Stimulated activated CD4-positive, alpha-beta T cell treated with anti-CD3 and anti-CD28 coated beads, Interleukin-2, amount 100 ng/mL, for 24 hours (primary cell): ENCODE measurements at regions not wholly inside any gene's neighbourhood (a gene's known extent, or its start where the extent isn't known, plus 50 kb on each side); places are given as distances from the start of the nearest gene placed in this dataset.

ENCODE experiments used
- DNase-seq, 2 donors: peaks; one replicate each; pipeline ENCODE4 v3.0.0-alpha.2; 2020

DNA sequence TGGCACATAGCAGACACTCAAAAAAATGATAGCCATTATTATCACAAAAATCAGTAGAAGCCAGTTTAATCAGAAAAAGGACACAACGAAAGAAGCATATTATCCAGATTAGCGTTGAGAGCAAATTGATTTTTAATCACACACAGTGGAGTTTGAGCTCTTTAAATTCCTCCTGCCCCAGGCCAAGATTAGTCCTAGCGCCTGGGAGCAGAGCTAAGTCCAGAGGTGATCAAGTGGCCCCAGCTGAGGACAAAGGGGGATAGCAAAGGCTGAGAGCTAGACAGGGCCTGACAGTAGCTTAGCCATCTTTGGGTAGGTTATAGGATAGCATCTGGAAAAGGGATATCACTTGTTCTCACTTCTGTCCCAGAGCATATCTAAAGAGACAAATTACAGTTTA lies 133.6 kb downstream of the NXPE2 start:
- DNase-seq = no peak

DNA sequence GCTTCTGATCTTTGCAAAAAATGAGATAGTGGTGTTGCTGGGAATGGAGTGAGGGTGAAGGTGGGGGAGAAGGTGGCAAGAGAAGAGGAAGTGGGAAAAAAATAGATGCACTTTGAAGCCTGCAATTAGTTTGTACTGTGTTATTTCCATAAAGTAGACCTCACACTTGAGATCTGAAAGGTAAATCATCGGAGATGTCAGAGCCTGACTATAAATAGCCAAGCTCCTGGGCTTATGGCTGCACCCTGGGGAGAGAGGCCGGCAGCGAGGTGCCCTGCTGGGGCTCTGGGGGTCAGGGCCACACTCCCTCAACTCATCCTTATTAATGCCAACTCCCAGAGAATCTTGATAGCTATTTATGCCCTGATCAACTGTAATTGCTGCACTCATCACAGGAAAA lies 134.4 kb downstream of the NXPE2 start:
- DNase-seq = no peak

GRCh38 chr11:114813189-114813718 lies 134.9 kb downstream of the NXPE2 start:
- no peak for DNase-seq

DNA sequence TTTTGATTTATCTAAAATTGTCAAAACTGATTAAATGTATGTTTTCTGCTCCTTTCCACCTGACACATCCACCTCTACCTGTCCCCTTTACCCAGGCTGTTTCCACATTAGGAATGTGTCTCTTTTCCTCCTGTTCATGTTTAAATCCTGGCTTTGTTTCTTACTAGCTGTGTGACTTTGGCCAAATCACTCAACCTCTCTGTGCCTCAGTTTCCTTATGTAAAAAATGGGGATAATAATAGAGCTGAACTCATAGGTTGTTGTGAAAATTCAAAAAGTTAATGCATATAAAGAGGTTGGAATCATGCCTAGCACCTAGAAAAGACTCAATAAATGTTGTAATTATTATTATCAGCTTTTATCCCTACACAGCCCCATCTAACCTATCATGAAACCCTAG lies 136.8 kb downstream of the NXPE2 start:
- DNase-seq = no peak

- DNase-seq = no peak
Observed at GRCh38 chr11:114815761-114816160, 137.4 kb downstream of the NXPE2 start.

- no peak for DNase-seq
Observed at GRCh38 chr11:114816791-114817190, 138.5 kb downstream of the NXPE2 start.

GRCh38 chr11:114818382-114818781 lies 140.1 kb downstream of the NXPE2 start:
- DNase-seq = no peak

DNA sequence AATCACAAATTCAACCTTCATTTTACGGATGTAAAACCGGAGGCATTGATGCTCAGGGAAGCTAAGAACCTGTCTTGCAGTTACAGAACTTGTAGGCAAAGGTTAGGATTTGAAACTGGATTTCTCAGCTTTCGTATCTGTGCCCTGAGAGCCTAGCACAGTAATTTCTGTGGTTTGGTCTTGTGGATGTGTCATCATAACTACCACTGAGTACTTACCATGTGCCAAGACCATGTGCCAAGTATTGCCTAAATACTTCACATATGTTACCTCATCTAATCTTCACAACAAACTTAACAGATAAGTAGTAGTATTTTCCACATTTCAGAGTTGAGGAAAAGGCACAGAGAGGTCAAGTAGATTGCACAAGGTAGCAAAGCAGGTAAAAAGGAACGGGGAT lies 140.7 kb downstream of the NXPE2 start:
- no peak for DNase-seq

DNA sequence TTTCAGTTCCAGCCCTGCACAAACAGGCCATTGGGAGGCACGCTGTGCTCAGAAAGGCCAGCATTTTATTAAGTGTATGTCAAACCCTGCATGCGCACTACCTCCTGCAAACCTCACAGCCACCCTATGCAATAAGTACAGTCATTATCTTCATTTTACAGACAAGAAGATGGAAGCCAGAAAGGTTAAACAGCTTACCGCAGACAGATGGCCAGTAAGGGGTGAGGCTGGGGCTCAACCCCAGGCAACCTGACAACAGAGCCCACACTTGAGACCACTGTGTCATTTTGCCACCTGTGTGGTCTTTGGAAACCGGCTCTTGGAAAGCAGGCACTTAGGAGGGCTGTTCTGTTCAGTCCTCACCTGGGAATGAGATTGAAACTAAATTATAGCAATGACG lies 142.3 kb downstream of the NXPE2 start:
- no peak for DNase-seq

DNA sequence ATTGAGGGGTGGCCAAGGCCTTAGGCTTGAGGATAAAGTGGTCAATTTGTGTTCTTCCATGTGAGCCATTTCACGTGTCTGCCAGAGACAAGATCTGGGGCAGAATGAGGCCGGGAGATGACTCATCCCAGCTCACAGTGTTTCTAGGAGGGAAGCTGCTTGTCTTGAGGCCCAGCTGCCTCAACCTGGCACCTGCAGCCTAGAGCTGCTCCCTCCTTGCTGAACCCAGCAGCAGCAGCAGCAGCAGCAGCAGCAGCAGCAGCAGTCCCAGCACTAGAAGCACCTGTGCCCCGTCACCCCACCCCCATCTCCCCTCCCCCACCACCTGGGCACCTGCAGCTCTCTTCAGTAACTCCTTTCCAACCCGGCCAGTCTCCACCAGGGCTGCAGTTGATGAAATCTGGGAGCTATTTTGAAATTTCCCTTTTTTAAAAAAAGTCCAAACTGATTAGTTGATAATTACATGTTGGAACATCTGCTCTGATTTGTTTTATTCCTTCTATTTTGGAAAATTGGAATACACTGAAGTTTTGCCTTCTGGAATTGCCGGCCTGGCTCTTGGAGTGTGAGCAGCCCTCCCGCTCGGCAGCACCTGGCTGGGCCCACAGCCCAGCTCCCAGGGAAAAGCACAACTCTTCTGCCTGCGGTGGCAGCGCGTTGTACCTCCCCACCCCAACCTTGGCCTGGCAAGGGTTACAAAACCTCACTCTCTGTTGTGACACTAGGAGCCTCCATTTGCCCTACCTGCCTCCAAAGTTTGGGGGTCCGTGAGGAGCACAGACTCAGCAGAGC lies 143.5 kb downstream of the NXPE2 start:
- DNase-seq = no peak

DNA sequence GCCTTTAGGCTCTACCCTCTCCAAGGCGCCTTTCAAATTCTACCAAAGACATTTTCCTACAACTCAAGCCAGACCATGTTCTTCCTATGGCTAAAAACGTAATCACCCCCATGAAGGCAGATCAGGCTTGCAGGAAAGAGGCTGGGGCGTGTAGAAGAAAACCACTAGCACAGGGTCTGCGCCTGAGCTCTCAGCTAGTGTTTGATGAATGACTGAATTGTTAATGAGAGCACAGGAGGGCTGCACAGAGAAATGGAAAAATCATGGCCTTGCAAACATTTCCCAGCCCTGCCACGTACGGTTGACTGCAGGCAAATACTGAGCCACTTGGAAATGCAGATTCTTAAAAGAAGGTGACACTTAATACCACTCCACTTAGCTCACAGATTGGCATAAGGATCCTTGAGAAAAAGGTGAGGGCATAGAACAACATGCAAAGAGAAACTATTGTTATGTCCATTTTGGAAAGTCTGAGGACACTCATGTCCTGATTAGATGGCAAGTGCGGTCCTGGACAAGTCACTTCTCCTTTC lies 148.6 kb downstream of the NXPE2 start:
- no peak for DNase-seq

DNA sequence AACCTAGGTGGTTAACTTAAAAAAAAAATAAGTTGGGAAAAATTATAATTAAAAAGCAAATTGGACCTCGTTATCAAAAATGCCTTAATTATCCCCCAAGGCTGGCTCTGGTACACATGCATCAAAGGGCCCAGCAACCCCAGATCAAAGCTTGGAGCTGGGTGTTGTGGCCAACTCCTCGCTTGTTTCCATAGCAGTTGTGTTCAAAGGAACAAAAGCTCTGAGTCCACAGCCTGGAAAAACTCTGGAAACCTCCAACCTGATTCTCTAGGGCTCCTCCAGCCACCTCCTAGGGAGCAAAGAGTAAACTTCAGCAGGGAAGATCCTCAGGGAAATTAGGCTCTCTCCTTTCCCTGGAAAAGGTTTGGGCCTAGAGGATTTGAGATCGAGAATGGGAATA lies 149.4 kb downstream of the NXPE2 start:
- DNase-seq = no peak

GRCh38 chr11:114832532-114833125 lies 154.3 kb downstream of the NXPE2 start:
- no peak for DNase-seq

GRCh38 chr11:114836161-114836560 lies 157.8 kb downstream of the NXPE2 start:
- no peak for DNase-seq

DNA sequence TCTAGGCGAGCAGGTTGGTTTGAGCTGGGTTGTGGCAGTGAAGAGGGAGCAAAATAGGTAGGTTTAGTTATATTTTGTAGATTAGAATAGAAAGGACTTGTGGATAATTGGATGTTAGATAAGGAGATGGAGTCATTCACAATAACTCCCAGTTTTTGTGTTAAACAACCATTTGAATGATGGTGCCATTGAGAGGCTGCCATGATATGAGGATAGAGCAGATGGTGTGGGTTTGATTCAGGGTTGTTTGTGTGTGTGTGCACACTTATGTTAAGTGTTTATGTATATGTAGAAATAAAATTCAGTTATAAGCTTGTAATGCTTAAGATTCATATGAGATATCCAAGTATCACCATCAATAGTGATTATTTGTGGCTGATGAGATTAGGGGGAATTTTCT lies 166.6 kb downstream of the NXPE2 start:
- DNase-seq = no peak

DNA sequence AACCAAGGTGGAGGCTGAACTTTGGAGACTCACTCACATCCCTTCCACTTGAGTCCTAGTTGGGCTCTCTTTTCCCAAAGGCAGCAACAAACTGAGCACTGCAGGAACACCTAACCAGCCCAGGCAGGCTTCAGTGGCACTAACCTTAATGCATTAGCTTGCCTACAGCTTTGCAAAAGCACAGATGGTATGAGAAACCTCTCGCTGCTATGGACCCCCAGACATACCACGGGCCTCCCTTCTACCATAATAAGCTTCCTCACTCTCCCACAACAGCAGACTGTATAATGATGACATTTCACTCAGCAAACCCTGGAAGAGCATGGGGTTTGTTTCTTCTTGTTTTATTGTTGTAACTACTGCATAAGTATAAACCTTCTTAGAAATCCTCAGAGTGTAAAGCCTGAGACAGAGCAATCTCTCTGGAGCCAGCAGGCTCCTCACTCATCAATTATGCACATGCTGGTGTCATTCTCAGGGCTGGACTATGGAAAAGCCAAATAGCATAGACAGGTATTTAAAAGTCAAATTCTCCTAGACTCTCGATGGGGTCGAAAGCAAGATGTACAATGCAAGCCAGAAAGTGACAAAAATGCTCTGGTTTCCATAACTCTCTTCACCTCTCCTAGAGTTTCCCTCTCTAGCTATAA lies 167.6 kb downstream of the NXPE2 start:
- DNase-seq = no peak

- DNase-seq = no peak
Observed at GRCh38 chr11:114846416-114846791, 168.1 kb downstream of the NXPE2 start.

- DNase-seq = no peak
Observed at GRCh38 chr11:114847306-114847975, 169.1 kb downstream of the NXPE2 start.

GRCh38 chr11:114848027-114848426 lies 169.7 kb downstream of the NXPE2 start:
- no peak for DNase-seq

GRCh38 chr11:114857281-114857680 lies 179.0 kb downstream of the NXPE2 start:
- DNase-seq = no peak

DNA sequence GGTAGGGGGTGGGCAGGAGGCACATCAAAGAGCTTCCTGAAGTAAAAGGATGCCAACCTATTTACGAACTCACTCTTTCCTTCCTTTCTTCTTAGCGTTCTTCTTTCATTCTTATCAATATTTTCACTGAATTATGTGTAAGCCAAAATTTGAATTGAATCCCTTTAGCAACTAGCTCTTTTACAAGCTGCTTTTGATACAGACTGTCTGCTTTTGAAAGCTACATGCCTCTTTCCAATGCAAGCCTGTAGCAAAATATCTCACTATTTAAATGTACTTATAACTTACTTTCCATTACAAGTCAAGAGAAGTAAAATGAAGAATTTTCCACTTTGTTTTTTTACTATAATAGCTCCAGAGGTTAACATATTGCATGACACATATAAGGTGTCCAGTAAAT lies 186.6 kb downstream of the NXPE2 start:
- DNase-seq = no peak

DNA sequence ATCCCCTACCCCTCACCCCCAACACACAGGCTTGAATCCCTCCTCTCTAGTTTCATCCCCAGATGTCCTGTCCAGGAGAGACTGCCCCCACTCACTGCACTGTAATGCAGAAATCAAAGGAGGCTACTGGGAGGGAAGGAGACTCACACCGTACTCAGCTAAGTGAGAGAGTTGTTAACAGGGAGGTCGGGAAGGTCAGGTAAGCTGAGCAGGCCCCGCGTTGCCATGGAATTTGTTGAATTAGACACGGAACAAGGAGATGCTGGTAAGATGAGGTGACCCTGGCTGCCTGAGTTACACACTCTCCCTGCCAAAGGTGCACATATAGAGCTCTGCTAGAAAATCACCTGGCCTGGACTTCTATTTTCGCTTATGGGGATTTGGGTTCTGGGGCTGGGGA lies 197.9 kb downstream of the NXPE2 start:
- no peak for DNase-seq

- DNase-seq = no peak
Observed at GRCh38 chr11:114877976-114878375, 199.6 kb downstream of the NXPE2 start.
